Stomach (tissue), 4 donors: ENCODE measurements at regions not wholly inside any gene's neighbourhood (a gene's known extent, or its start where the extent isn't known, plus 50 kb on each side); places are given as distances from the start of the nearest gene placed in this dataset.

Source experiments
- POLR2A ChIP-seq, 4 donors: fragments of 450-650 bp; IDR thresholded peaks; one replicate each; pipeline ENCODE4 v1.6.1; 2016; ENCODE audit warnings: antibody characterized with exemption in 4 of 4, control low read depth in 2 of 4, mild to moderate bottlenecking in 1 of 4, moderate library complexity in 1 of 4
- TF ChIP-seq, protein P1 (sequence below), 7 experiments: fragments of 450-650 bp in 4 of 7; fragments of 200-600 bp in 3 of 7; sonication (generic) in 3 of 7; IDR thresholded peaks; one replicate each; pipeline ENCODE4 v1.5.1; 2016 to 2019; ENCODE audit warnings: antibody characterized with exemption in 7 of 7, control low read depth in 2 of 7, mild to moderate bottlenecking in 1 of 7

DNA sequence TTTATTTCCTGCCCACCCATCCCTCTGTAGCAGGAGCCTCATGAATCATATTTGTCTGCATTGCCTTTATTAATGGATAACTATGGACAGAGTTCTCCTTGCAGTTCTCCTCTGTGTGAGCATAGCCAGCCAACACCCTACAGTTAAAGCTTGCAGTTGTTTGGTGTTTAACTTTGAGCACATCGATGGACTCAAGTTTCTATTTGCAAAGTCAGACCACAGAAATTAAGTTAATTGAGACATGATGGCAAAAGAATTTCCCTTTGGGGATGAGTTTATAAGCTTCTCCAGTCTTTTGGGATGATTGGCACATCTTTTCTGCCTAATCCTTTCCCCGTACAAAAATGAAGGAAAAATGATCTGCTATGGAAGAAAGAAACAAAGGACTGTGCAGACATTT is 398.9 kb upstream of the THBS1 start:
- no peak for TF ChIP-seq POLR2A (IDR thresholded peaks at IDR 0.05)
- TF ChIP-seq, protein P1, sequence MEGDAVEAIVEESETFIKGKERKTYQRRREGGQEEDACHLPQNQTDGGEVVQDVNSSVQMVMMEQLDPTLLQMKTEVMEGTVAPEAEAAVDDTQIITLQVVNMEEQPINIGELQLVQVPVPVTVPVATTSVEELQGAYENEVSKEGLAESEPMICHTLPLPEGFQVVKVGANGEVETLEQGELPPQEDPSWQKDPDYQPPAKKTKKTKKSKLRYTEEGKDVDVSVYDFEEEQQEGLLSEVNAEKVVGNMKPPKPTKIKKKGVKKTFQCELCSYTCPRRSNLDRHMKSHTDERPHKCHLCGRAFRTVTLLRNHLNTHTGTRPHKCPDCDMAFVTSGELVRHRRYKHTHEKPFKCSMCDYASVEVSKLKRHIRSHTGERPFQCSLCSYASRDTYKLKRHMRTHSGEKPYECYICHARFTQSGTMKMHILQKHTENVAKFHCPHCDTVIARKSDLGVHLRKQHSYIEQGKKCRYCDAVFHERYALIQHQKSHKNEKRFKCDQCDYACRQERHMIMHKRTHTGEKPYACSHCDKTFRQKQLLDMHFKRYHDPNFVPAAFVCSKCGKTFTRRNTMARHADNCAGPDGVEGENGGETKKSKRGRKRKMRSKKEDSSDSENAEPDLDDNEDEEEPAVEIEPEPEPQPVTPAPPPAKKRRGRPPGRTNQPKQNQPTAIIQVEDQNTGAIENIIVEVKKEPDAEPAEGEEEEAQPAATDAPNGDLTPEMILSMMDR (IDR thresholded peaks at IDR 0.05) = no peak
